ENCODE measurements at regions not wholly inside any gene's neighbourhood (a gene's known extent, or its start where the extent isn't known, plus 50 kb on each side); places are given as distances from the start of the nearest gene placed in this dataset.
"Not testable (repeated sequence)": the region's sequence is repeated elsewhere in the genome, so short reads cannot be mapped to it uniquely, and the experiment has no call there.

DNA sequence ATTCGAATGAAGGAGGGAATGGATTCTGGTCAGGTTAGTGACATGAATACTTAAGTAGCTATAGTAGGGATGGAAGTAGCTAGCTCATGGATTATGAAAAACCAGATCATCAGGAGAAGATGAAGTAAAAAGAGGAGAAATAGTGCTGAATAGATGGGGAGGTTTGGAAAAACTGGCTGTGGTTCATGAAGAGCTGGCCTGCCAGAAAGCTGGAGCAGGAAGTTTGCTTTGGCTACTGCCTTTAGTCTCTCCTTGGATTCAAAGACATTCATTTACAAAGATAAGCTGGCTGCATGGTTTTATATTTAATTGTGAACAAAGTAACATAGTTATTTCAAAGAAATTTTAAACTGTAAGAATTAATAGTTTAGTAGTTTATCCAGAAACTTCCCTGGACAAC lies 567.0 kb downstream of the RIT2 start:
- TF ChIP-seq, protein P1, sequence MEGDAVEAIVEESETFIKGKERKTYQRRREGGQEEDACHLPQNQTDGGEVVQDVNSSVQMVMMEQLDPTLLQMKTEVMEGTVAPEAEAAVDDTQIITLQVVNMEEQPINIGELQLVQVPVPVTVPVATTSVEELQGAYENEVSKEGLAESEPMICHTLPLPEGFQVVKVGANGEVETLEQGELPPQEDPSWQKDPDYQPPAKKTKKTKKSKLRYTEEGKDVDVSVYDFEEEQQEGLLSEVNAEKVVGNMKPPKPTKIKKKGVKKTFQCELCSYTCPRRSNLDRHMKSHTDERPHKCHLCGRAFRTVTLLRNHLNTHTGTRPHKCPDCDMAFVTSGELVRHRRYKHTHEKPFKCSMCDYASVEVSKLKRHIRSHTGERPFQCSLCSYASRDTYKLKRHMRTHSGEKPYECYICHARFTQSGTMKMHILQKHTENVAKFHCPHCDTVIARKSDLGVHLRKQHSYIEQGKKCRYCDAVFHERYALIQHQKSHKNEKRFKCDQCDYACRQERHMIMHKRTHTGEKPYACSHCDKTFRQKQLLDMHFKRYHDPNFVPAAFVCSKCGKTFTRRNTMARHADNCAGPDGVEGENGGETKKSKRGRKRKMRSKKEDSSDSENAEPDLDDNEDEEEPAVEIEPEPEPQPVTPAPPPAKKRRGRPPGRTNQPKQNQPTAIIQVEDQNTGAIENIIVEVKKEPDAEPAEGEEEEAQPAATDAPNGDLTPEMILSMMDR (IDR thresholded peaks at IDR 0.05): no peak
- no peak for TF ChIP-seq POLR2A (IDR thresholded peaks at IDR 0.05)
- DNase-seq (ENCODE audit: low spot score in 2 of 2): no peak
- 73 to 83% methylated on average over 1 of the region's 1 CpG for WGBS, 2 donors
- intact Hi-C loops (cut with DNase I; ENCODE audit: low total_unique reads): no loop called here
- H3K4me3 ChIP-seq (ENCODE audit: low read depth, poor library complexity, severe bottlenecking): no peak overlapping the region

DNA sequence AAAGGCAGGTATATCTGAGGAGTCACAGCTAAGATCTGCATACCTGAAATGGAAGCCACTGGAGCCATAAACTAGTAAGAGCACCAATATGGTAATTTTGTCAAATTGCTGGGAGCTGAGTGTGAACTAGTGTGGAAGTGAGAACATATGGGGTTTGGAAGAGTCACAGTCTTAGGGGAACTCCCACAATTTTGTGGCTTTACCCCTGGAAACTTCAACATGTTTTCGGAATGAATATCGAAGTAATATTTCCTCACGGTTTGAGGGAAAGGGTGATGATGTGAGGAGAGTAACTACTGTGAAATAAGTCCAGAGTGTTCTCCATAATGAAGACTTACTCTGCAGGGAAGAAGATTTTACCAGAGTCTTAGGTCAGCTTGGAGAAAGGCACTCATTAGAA lies 565.9 kb downstream of the RIT2 start:
- intact Hi-C loops (cut with DNase I; ENCODE audit: low total_unique reads): no loop called here
- WGBS, 2 donors: 81 to 82% methylated on average over 3 of the region's 3 CpGs
- DNase-seq (ENCODE audit: low spot score in 2 of 2): no peak
- no peak overlapping the region for H3K4me3 ChIP-seq (ENCODE audit: low read depth, poor library complexity, severe bottlenecking)
- TF ChIP-seq, protein P1 (IDR thresholded peaks at IDR 0.05): no peak
- TF ChIP-seq POLR2A (IDR thresholded peaks at IDR 0.05): no peak

DNA sequence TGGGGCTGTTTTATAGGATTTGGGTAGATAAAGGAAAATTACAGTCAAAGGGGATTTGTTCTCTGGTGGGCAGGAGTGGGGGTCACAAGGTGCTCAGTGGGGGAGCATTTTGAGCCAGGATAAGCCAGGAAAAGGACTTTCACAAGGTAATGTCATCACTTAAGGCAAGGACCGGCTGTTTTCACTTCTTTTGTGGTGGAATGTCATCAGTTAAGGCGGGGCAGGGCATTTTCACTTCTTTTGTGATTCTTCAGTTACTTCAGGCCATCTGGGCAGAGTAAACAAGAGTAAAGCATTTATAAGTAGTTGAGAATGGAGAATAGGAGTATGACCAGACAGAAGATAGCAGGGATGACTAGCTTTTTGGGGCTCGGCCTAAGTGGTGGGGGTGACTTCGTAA lies 562.9 kb downstream of the RIT2 start:
- H3K4me3 ChIP-seq (ENCODE audit: low read depth, poor library complexity, severe bottlenecking); intact Hi-C loops (cut with DNase I; ENCODE audit: low total_unique reads); DNase-seq (ENCODE audit: low spot score in 2 of 2): not testable (repeated sequence)
- WGBS, 2 donors: 78 to 84% methylated on average over 4 of the region's 4 CpGs

DNA sequence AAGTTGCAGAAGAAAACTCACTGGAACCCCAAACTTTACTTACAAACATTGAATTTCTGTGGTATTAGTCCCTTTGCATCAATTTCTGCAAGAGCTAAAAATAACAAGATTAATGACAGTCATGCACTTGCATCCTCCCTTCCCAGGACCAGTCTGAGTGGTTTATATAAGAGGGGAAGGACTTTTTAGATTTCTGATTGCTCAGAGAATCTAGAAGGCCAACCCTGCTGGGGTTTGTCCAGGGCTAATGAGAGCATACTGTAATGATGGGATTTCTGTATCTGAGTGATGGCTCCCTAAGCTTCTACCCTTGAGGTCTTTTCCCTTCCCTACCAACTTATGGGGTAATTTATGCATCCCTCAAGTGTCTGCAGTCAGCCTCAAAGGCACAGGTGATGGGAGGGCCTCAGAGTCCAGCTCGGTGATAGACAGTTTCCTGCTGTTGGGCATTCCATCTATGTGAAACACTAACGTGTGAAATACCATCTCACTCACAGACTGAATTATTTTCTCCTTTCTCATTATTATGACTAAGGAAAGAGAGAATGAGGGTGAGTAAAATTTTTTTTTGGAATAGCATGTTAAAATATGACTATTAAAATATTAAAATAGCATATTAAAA lies 556.3 kb downstream of the RIT2 start:
- intact Hi-C loops (cut with DNase I; ENCODE audit: low total_unique reads): no loop called here
- no peak overlapping the region for H3K4me3 ChIP-seq (ENCODE audit: low read depth, poor library complexity, severe bottlenecking)
- no peak for TF ChIP-seq POLR2A (IDR thresholded peaks at IDR 0.05)
- TF ChIP-seq, protein P1 (IDR thresholded peaks at IDR 0.05): no peak
- WGBS, 2 donors: 25 to 49% methylated on average over 2 of the region's 2 CpGs
- no peak for DNase-seq (ENCODE audit: low spot score in 2 of 2)

DNA sequence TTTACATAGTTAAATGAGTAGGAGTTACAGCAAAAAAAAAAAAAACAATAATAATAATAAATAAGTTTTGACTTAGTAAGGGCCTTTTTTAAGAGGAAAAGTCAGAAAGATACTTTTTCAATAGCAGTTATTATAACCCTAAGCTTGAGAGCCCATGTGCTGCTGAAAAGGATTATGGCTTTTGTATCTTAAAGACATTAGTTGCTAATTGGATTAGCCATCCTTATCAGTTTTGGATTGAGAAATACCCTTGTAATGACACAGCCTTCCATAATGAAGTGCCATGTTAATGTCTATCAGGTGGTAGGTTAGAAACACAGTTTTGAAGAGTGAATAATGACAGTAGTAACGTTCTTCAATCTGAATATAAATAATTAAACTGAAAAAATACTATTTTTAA lies 554.0 kb downstream of the RIT2 start:
- DNase-seq (ENCODE audit: low spot score in 2 of 2): no peak
- intact Hi-C loops (cut with DNase I; ENCODE audit: low total_unique reads): no loop called here
- WGBS, 2 donors: 56 to 58% methylated on average over 1 of the region's 1 CpG
- no peak overlapping the region for H3K4me3 ChIP-seq (ENCODE audit: low read depth, poor library complexity, severe bottlenecking)
- TF ChIP-seq POLR2A (IDR thresholded peaks at IDR 0.05): no peak
- TF ChIP-seq, protein P1 (IDR thresholded peaks at IDR 0.05): no peak

DNA sequence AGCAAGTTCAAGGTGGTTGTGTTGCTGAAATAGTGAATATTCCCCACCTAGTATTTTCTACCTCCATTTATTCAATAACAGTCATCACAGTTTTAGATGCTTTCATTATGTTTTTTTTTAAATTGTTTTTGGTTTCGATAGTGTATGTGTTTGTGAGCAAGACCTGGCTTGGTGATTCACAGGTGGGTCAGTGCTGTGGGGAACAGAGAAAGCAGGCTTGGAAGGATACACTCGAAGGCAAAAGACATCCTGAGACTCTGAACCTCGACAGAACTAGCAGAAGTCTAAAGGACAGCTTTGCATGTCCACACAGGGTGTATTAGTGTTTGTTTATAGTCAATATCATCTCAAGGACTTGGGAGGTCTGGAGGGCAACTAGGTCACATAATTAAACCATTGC lies 551.5 kb downstream of the RIT2 start:
- no peak for DNase-seq (ENCODE audit: low spot score in 2 of 2)
- intact Hi-C loops (cut with DNase I; ENCODE audit: low total_unique reads): no loop called here
- WGBS, 2 donors: 71 to 77% methylated on average over 3 of the region's 3 CpGs
- H3K4me3 ChIP-seq (ENCODE audit: low read depth, poor library complexity, severe bottlenecking): no peak overlapping the region
- TF ChIP-seq, protein P1 (IDR thresholded peaks at IDR 0.05): no peak
- no peak for TF ChIP-seq POLR2A (IDR thresholded peaks at IDR 0.05)
